Cardiac septum (tissue), 1 donor: ENCODE measurements at regions not wholly inside any gene's neighbourhood (a gene's known extent, or its start where the extent isn't known, plus 50 kb on each side); places are given as distances from the start of the nearest gene placed in this dataset.
"Not testable (repeated sequence)": the region's sequence is repeated elsewhere in the genome, so short reads cannot be mapped to it uniquely, and the experiment has no call there.

Experiments
- DNase-seq: peaks from one replicate; pipeline ENCODE4 v3.0.0-alpha.2; 2020; ENCODE audit warnings: low spot score
- intact Hi-C: fragments of 100-400 bp; cut with DNase I; formaldehyde crosslinking; loops from one replicate; pipeline ENCODE4 v1.14.0; 2022
- donor health status: DM: no; HTN: no; CAD: no.

DNA sequence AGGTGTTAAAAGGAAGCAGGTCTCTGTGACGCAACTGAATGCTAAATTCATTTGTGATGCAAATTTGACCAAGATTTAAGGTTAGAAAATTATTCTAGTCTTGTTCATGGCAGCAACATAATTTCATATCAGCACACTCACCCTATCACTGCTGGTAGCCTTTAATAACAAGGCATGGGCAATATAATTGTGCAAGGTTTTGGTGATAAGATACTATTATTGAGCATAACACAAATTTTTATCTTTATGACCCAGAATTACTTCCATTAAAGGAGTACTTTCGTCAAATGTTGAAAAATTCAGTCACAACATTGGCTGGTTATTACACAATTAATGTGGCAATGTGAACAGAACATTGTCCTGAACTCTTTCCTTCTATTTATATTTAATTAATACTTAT, 96.0 kb upstream of the PAM start:
- no peak for DNase-seq
- intact Hi-C loops, result no loop called here

DNA sequence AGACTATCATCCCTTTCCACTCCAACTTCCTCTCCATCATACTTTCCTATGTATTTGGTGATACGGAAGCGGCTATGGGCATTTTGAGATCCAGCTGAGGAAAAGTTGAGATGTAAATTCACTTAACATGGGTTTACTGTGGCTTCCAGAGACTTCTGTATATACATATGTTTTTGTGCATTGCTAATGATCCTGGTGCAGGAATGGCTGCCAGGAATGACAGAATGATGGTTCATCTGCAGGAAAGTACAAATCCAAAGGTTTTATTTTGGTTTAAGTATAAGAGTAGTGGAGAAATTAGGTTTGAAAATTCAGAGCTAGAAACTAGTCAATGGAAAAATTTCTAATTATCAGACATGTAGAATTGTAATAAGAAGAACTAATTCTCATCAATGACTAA, 95.0 kb upstream of the PAM start:
- intact Hi-C loops, result no loop called here

DNA sequence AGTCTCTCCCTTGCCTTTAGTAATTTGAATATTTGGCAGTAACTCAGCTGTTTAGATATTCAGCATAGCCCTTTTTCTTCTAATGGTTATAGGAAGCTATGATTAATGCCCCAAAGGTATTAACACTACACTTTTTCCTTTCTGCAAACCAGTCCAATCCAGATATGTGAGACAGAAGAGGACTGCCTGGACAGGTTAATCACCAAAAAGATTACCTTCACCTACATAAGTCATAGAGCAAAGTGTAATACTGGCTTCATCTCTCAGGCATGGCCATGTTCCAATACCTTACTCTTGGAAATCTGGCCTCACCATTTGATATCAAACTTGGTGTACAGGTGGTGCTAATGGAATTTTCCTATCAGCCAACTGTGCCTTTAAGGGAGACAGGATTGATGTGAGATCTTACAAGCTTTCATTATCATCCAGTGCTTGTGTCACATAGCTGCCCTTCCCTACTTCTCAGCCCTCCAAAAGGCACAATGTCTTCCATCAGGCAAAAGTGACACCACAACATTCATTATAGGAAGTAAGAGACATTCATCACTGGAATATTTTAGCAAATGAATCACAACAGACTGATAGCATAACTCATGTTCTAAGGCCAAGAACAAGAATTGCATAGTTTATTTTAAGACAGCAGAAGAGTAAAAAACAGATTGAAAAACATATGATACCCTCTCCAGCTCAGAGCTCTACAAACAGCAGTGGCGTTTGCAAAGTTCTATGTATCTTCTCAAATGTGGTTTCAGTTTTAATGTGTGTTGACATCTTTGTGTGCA, 91.2 kb upstream of the PAM start:
- intact Hi-C loops, result no loop called here
- DNase-seq, result no peak

More for the DNA sequence above, 95.0 kb upstream of the PAM start:
- DNase-seq, result no peak

DNA sequence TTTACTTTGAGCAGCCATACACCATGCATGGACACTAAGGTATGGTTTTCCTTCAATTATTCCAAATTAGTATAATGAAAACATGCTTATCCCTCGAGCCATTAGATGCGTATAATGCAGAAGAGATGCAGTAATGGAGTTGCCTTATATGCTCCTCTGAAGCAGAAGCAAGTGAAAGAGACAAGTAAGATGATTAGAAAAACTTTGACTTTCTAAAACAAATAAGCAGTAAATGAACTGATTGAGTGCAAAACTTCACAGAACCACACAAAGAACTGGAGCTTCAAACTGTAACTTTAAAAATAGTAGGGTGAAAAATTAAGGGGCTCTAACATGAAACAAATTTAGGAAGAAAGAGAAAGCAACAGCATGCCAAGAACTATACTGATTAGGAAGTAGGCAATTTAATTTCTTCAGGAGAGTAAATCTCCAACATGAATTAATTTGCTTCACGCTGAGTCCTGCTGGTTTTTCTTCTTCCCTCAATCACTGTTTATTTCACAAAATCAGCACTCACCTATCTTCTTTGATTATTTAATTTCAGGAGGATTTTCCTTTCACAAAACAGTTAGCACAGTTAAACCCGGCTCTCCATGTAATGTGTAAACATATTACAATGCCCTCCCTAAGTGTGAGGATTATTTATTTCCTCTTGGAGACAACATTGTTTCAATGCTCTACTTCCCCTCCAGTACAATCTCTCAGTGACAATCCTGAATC, 90.3 kb upstream of the PAM start:
- intact Hi-C loops, result loop anchor here (5.0 kb wide), 1 partner anchor 82 kb away; no protein-coding TSS in a partner anchor
- no peak for DNase-seq

DNA sequence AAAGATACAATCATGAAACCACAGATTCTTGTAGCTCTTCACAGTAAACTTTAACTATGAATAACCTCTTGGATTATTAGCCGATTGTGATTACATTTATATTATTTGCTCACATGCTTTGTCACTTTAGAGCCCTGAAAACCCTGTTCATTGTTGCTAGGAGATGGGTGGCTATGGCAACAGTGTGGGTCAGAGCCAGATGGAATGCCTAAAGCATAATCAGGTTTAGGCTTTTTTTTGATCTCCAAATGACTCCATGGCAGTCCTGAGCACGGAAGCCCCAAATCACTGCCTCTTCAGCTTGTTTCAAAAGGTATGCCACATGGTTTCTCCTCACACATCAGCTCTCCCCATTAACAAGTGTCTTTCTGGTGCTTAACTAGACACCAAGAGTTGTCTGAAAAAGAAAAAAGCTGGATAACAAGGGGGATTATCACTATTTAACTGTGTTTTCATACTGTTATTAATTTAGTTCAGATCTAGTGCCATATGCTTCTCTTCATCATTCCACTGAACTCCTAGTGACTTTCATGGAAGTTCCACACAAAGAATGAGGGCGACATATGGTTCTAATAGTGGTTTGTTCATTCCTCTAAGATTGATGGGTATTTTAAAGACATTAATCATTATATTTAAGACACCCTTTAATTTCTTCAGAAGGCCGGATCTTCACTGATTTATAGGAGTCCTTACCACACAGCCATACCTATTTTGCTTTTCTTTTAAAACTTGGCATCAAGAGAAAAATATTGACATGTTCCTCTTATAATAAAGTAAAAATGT, 88.8 kb upstream of the PAM start:
- no peak for DNase-seq
- intact Hi-C loops, result loop anchor here (5.0 kb wide), 1 partner anchor 84 kb away; no protein-coding TSS in a partner anchor

DNA sequence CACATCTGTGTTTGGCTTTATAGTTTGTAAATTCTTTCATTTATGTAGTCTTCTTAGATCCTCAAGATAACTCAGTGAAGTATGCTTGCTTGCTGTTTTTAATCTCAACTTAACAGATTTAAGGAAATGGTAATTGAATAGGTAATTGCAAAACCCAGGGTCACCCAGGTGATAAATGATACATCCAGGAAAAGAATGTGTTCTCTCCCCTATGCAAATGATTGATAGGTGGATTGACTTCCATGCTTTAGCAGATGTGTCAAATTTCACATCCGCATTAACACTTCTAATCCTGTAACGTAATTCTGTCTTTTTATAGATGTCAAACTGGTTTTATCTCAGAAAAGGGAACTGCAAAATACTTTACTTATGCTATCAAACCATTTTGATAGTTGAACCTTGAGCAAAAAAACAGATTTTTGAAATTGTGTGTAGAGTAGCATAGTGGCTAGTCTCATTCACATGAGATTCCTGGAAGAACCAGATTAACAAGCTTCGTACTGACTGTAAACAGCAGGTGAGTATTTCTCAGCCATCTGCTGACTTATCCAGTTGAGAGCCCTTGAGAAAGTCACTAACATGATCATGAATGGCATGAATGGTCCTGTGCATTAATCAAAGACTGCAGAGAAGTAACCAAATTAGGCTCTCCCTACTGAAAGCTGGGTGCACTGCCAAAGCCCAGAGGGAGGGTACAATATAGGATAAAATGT, 86.7 kb upstream of the PAM start:
- DNase-seq, result no peak
- intact Hi-C loops, result loop anchor here (5.0 kb wide), 1 partner anchor 86 kb away; no protein-coding TSS in a partner anchor

DNA sequence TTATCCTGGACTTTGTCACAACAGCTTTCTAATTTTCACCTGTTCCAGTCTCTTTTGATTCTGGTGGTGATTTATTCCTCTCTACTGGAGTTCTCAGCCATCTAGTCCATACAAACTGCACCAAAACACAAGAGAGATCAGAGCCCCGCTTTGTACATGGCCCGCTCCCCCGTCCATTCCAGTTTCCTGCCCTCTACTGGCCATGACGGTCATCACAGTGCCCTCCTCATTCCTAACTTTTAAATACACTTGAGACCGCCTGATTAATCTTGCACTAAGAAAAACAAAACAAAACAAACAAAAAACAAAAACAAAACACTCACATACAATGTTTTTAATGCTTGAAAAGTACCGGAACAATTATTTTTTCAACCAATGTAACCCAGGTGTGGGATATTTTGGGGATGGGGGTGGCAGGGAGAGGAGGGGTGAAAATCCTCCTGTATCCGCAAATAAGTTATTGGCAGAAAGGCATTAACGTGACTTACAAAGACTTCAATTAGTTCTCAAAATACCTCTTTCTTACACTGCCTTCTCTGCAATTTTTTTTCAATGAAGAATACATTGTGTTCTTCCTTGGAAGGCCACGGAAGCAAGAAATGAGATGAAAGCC, 84.8 kb upstream of the PAM start:
- DNase-seq, result no peak

DNA sequence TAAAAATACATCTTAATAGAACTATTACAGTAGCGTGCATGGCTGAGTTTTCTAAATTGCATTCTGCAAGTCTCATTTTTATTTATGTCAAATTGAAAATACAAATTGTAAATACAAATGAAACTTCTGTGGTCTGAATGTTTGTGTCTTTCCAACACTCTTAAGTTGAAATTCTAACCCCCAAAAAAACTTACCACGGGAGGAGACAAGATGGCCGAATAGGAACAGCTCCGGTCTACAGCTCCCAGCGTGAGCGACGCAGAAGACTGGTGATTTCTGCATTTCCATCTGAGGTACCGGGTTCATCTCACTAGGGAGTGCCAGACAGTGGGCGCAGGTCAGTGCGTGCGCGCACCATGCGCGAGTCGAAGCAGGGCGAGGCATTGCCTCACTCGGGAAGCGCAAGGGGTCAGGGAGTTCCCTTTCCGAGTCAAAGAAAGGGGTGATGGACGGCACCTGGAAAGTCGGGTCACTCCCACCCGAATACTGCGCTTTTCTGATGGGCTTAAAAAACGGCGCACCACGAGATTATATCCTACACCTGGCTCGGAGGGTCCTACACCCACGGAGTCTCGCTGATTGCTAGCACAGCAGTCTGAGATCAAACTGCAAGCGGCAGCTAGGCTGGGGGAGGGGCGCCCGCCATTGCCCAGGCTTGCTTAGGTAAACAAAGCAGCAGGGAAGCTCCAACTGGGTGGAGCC, 83.9 kb upstream of the PAM start:
- intact Hi-C loops, result not testable (repeated sequence)

More for the DNA sequence above, 84.8 kb upstream of the PAM start:
- intact Hi-C loops, result no loop called here

DNA sequence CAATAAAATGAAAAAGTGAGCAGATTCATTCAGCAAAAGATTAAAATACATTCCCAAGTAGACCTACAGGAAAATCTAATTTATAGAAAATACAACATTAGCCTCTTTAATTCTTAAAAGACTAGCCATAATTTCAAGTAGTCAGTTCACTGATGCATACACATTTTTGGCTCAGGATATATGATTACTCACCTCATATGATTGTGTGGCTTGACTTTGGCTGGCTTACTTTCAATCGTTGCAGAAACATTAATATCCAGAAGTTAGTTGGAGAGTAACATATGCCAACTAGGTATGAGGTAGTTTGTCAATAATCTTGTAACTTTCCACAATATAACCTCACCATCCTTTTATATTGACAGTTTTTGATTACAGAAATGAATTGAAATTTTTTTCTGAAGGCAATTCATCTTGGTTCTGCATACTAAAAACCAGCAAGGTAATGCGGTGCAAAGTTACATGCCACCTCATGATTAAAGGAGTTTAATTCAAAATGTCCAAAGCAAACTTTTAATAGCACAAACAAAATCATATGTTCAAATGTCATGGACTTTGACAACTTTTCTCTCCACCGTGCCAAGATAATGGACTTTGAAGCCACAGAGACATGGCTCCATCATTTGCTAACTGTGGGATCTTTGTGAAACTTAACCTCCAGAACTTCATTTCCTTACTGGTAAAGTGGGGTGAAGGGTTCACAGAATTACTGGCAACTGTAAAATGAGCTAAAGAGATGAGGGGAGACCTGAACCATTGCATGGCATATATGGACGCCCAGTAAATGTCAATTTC, 76.6 kb upstream of the PAM start:
- intact Hi-C loops, result no loop called here
- DNase-seq, result no peak

More for the DNA sequence above, 83.9 kb upstream of the PAM start:
- not testable (repeated sequence) for DNase-seq

DNA sequence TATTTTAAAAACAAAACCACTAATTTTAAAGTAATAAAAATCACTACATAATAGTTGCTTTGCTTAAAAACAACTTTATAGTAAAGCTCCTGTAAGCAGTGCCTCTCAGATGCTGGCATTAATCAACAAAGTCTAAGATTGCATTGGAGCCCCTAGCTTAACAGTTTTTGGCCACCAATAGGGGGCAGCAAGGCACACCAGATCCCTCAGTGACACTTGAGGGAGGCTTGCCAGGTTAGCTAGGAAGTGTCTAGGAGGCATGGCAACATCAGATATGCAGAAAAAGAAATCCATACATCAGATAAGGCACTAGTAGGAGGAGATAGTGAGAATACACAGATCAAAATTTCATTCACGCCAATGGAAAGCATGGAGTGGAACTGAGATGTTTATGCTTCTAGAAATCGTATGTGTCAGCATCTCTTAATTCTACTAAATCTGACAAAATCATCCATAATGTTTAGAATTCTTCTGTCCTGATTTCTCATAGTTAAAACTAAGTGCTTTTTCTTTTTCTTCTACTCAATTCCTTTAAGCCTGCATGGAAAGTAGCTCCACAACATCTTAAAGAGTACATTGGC, 73.6 kb upstream of the PAM start:
- no peak for DNase-seq

DNA sequence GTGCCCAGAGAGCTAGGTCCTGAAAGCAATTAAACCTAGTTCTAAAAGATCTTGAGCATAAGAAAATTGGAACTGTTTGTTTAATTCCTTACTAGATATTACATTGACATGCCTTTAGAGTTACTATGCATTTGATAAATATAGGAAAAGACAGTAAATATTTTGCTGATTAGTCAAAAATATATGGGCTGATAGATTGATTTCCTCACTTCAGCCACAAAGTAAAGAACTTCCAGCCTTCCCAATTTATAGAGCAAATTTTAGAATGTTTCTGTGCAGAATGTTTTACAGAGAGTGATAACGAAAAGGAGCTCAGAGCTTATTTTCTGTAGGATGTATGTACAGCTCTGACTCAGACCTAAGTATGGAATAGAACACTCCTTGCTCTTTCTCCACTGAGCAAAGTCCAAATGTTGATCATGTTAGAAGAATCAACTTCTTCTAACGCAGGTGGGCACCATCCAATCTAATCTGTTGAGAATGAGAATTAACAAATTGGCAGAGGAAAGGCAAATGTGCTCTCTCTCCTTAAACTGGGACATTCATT, 72.9 kb upstream of the PAM start:
- intact Hi-C loops, result no loop called here

More for the DNA sequence above, 73.6 kb upstream of the PAM start:
- intact Hi-C loops, result loop anchor here (2.0 kb wide), 1 partner anchor 359 kb away; no protein-coding TSS in a partner anchor

DNA sequence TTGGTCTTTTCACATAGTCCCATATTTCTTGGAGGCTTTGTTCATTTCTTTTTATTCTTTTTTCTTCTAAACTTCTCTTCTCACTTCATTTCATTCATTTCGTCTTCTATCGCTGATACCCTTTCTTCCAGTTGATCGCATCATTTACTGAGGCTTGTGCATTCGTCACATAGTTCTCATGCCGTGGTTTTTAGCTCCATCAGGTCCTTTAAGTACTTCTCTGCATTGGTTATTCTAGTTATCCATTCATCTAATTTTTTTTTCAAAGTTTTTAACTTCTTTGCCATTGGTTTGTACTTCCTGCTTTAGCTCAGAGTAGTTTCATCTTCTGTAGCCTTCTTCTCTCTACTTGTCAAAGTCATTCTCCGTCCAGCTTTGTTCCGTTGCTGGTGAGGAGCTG, 67.0 kb upstream of the PAM start:
- DNase-seq, intact Hi-C loops: not testable (repeated sequence)

More for the DNA sequence above, 72.9 kb upstream of the PAM start:
- no peak for DNase-seq

DNA sequence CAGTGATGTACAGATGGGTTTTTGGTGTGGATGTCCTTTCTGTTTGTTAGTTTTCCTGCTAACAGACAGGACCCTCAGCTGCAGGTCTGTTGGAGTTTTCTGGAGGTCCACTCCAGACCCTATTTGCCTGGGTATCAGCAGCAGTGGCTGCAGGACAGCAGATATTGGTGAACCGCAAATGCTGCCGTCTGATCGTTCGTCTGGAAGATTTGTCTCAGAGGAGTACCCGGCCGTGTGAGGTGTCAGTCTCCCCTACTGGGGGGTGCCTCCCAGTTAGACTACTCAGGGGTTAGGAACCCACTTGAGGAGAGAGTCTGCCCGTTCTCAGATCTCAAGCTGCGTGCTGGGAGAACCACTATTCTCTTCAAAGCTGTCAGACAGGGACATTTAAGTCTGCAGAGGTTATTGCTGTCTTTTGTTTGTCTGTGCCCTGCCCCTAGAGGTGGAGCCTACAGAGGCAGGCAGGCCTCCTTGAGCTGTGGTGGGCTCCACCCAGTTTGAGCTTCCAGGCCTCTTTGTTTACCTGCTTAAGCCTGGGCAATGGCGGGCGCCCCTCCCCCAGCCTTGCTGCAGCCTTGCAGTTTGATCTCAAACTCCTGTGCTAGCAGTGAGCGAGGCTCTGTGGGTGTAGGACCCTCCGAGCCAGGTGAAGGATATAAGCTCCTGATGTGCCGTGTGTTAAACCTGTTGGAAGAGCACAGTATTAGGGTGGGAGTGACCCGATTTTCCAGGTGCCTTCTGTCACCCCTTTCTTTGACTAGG, 66.3 kb upstream of the PAM start:
- intact Hi-C loops, DNase-seq: not testable (repeated sequence)

DNA sequence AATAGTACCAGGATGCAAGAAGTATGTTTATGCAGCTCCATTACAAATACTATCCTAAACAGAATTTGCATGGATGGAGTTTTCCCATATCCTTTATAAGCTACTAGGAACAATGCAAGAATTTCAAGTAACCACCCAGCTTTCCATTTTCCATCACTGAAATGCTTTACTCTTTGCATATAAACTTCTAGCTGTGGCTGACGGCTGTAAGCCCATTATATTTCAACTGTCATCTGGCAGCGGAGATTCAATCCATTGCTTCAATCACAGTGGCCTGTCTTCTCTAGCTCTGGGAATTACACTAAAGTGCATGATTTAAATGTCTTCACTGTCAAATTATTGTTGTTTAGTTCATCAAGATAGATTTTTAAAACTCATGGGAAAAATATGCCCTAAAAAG, 64.2 kb upstream of the PAM start:
- no peak for DNase-seq
- intact Hi-C loops, result no loop called here

DNA sequence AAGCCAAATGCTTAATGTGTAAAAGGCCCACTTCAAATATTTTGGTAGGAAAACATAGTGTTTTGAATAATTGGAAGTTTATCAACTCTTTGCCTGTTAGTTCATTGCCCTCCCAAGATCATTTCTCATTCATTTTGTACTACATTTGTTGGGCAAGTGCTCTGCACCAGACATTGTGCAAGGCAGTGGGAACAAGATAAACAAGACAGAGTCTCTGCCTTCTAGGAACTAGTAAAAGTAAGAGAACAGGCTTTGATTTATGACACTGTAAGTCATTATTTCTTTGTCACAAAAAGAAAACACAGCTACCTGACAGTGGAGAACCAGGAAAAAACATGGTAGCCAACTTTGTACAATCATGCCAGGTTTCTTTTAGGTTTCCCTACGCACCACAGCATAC, 63.7 kb upstream of the PAM start:
- intact Hi-C loops, result no loop called here
- DNase-seq, result no peak

DNA sequence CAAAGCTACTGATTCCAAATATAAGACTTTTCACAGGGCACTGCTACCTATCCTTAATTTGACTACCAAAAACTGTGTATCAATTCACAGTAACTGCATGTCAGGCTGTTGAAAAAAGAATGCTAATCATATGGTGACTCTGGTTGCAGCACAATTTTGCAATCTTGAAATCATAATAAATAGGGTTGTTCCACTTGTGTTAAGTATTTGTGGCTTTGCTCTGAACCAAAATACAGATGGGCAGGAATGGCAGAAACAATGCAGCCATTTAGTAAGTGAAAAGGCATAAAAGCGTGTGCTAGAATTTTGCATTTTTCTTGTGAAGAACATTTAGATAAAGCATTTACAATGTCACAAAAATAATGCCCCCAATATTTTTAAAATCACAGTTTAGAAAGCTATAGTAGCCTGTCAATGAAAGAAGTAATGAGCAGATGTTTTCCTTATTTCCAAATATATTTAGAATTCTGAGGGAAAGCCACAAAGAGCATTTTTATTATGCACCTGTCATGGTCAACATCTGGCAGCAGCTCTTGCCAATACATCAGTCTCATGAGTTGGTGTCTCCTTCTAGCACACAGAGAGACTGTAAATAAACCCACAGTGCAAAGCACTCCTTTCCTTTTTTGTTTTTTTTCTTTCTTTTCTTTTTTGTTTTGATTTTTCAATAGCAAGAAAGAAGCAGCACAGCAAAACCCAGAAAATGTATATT, 54.8 kb upstream of the PAM start:
- no peak for DNase-seq
- intact Hi-C loops, result no loop called here
